ENCODE measurements at regions not wholly inside any gene's neighbourhood (a gene's known extent, or its start where the extent isn't known, plus 50 kb on each side); places are given as distances from the start of the nearest gene placed in this dataset.
"Not testable (repeated sequence)": the region's sequence is repeated elsewhere in the genome, so short reads cannot be mapped to it uniquely, and the experiment has no call there.

GRCh38 chr6:140660295-140660694, 1285.8 kb upstream of the CITED2 start:
- H3K36me3 Mint-ChIP-seq, result no peaks in the 10 kb centered on the region
- H3K4me3 Mint-ChIP-seq, result no peak overlapping the region
- no peaks in the 10 kb centered on the region for H3K9me3 Mint-ChIP-seq (ENCODE audit: low read depth)
- H3K27me3 Mint-ChIP-seq, result no peaks in the 10 kb centered on the region
- no peak overlapping the region for H3K27ac Mint-ChIP-seq
- no peaks in the 10 kb centered on the region for H3K4me1 Mint-ChIP-seq (ENCODE audit: low read depth)

GRCh38 chr6:140653972-140654371, 1279.5 kb upstream of the CITED2 start:
- Mint-ChIP-seq H3K4me1 (ENCODE audit: low read depth) (no peaks in the 10 kb centered on the region), H3K27ac (no peak overlapping the region), H3K36me3 (no peaks in the 10 kb centered on the region)

GRCh38 chr6:140653506-140653905, 1279.1 kb upstream of the CITED2 start:
- Mint-ChIP-seq H3K27ac (no peak overlapping the region), H3K27me3 (no peaks in the 10 kb centered on the region), H3K4me3 (no peak overlapping the region), H3K9me3 (ENCODE audit: low read depth) (no peaks in the 10 kb centered on the region), H3K4me1 (ENCODE audit: low read depth) (no peaks in the 10 kb centered on the region), H3K36me3 (no peaks in the 10 kb centered on the region)

More at GRCh38 chr6:140653972-140654371, 1279.5 kb upstream of the CITED2 start:
- Mint-ChIP-seq H3K27me3 (no peaks in the 10 kb centered on the region), H3K9me3 (ENCODE audit: low read depth) (no peaks in the 10 kb centered on the region), H3K4me3 (no peak overlapping the region)

- not testable (repeated sequence) for H3K27me3 Mint-ChIP-seq; H3K27ac Mint-ChIP-seq; H3K4me1 Mint-ChIP-seq (ENCODE audit: low read depth); H3K36me3 Mint-ChIP-seq; H3K4me3 Mint-ChIP-seq; H3K9me3 Mint-ChIP-seq (ENCODE audit: low read depth)
These were observed 1275.1 kb upstream of the CITED2 start for GRCh38 chr6:140649502-140649901.

GRCh38 chr6:140647322-140647721, 1272.9 kb upstream of the CITED2 start:
- H3K27me3 Mint-ChIP-seq; H3K27ac Mint-ChIP-seq; H3K4me1 Mint-ChIP-seq (ENCODE audit: low read depth); H3K9me3 Mint-ChIP-seq (ENCODE audit: low read depth); H3K36me3 Mint-ChIP-seq; H3K4me3 Mint-ChIP-seq: not testable (repeated sequence)

GRCh38 chr6:140644017-140644416, 1269.6 kb upstream of the CITED2 start:
- Mint-ChIP-seq H3K27me3 (peaks cover 3% of the 10 kb centered on the region), H3K4me1 (ENCODE audit: low read depth) (no peaks in the 10 kb centered on the region), H3K27ac (no peak overlapping the region), H3K4me3 (no peak overlapping the region), H3K9me3 (ENCODE audit: low read depth) (peaks cover 5% of the 10 kb centered on the region), H3K36me3 (no peaks in the 10 kb centered on the region)

- Mint-ChIP-seq H3K36me3 (no peaks in the 10 kb centered on the region), H3K4me3 (no peak overlapping the region), H3K27ac (no peak overlapping the region), H3K4me1 (ENCODE audit: low read depth) (no peaks in the 10 kb centered on the region), H3K9me3 (ENCODE audit: low read depth) (peaks cover 2% of the 10 kb centered on the region), H3K27me3 (peaks cover 3% of the 10 kb centered on the region)
These were observed 1267.0 kb upstream of the CITED2 start for GRCh38 chr6:140641412-140641811.

- no peak overlapping the region for H3K4me3 Mint-ChIP-seq
- no peaks in the 10 kb centered on the region for H3K4me1 Mint-ChIP-seq (ENCODE audit: low read depth)
- H3K9me3 Mint-ChIP-seq (ENCODE audit: low read depth), result no peaks in the 10 kb centered on the region
- no peak overlapping the region for H3K27ac Mint-ChIP-seq
- peaks cover 2% of the 10 kb centered on the region for H3K27me3 Mint-ChIP-seq
- H3K36me3 Mint-ChIP-seq, result no peaks in the 10 kb centered on the region
These were observed 1262.5 kb upstream of the CITED2 start for GRCh38 chr6:140636908-140637402.

- H3K36me3 Mint-ChIP-seq, result no peaks in the 10 kb centered on the region
- H3K4me1 Mint-ChIP-seq (ENCODE audit: low read depth), result no peaks in the 10 kb centered on the region
- peaks cover 2% of the 10 kb centered on the region for H3K27me3 Mint-ChIP-seq
- no peaks in the 10 kb centered on the region for H3K9me3 Mint-ChIP-seq (ENCODE audit: low read depth)
- no peak overlapping the region for H3K27ac Mint-ChIP-seq
- H3K4me3 Mint-ChIP-seq, result no peak overlapping the region
These were observed 1261.9 kb upstream of the CITED2 start for GRCh38 chr6:140636271-140636907.

GRCh38 chr6:140627002-140627401, 1252.6 kb upstream of the CITED2 start:
- H3K27ac Mint-ChIP-seq, result no peak overlapping the region
- no peaks in the 10 kb centered on the region for H3K36me3 Mint-ChIP-seq
- peaks cover 12% of the 10 kb centered on the region for H3K9me3 Mint-ChIP-seq (ENCODE audit: low read depth)
- H3K4me1 Mint-ChIP-seq (ENCODE audit: low read depth), result no peaks in the 10 kb centered on the region
- no peak overlapping the region for H3K4me3 Mint-ChIP-seq
- peaks cover 2% of the 10 kb centered on the region for H3K27me3 Mint-ChIP-seq

- Mint-ChIP-seq H3K36me3 (no peaks in the 10 kb centered on the region), H3K27ac (no peak overlapping the region), H3K27me3 (peaks cover 2% of the 10 kb centered on the region), H3K4me3 (no peak overlapping the region), H3K4me1 (ENCODE audit: low read depth) (no peaks in the 10 kb centered on the region), H3K9me3 (ENCODE audit: low read depth) (peaks cover 12% of the 10 kb centered on the region)
These were observed 1249.0 kb upstream of the CITED2 start for GRCh38 chr6:140623498-140623897.

GRCh38 chr6:140620496-140620895, 1246.0 kb upstream of the CITED2 start:
- Mint-ChIP-seq H3K27ac (no peak overlapping the region), H3K27me3 (peaks cover 2% of the 10 kb centered on the region), H3K4me1 (ENCODE audit: low read depth) (no peaks in the 10 kb centered on the region), H3K36me3 (no peaks in the 10 kb centered on the region), H3K9me3 (ENCODE audit: low read depth) (no peaks in the 10 kb centered on the region), H3K4me3 (no peak overlapping the region)

- Mint-ChIP-seq H3K27ac (no peak overlapping the region), H3K4me1 (ENCODE audit: low read depth) (no peaks in the 10 kb centered on the region), H3K27me3 (no peaks in the 10 kb centered on the region), H3K9me3 (ENCODE audit: low read depth) (no peaks in the 10 kb centered on the region), H3K36me3 (no peaks in the 10 kb centered on the region), H3K4me3 (no peak overlapping the region)
These were observed 1235.5 kb upstream of the CITED2 start for GRCh38 chr6:140609956-140610355.

- H3K4me1 Mint-ChIP-seq (ENCODE audit: low read depth), result no peaks in the 10 kb centered on the region
- no peak overlapping the region for H3K27ac Mint-ChIP-seq
These were observed 1234.9 kb upstream of the CITED2 start for GRCh38 chr6:140609321-140609720.

GRCh38 chr6:140604786-140605185, 1230.3 kb upstream of the CITED2 start:
- H3K4me3 Mint-ChIP-seq, result no peak overlapping the region
- no peak overlapping the region for H3K27ac Mint-ChIP-seq
- no peaks in the 10 kb centered on the region for H3K27me3 Mint-ChIP-seq
- no peaks in the 10 kb centered on the region for H3K9me3 Mint-ChIP-seq (ENCODE audit: low read depth)
- H3K36me3 Mint-ChIP-seq, result no peaks in the 10 kb centered on the region
- no peaks in the 10 kb centered on the region for H3K4me1 Mint-ChIP-seq (ENCODE audit: low read depth)

More at GRCh38 chr6:140609321-140609720, 1234.9 kb upstream of the CITED2 start:
- no peaks in the 10 kb centered on the region for H3K27me3 Mint-ChIP-seq
- H3K36me3 Mint-ChIP-seq, result no peaks in the 10 kb centered on the region
- no peak overlapping the region for H3K4me3 Mint-ChIP-seq
- no peaks in the 10 kb centered on the region for H3K9me3 Mint-ChIP-seq (ENCODE audit: low read depth)
